OCI-LY3 (cell line): ENCODE measurements at regions not wholly inside any gene's neighbourhood (a gene's known extent, or its start where the extent isn't known, plus 50 kb on each side); places are given as distances from the start of the nearest gene placed in this dataset.

ENCODE experiments used
- H2AFZ ChIP-seq: fragments of 200-600, 300-600 bp; shearing (Covaris generic); 2 replicates; pipeline ENCODE4 v1.6.0; 2014; ENCODE audit warnings: antibody characterized with exemption, low read depth, low read length
- H3K27ac ChIP-seq: fragments of 200-600, 300-600 bp; sonication (generic); 2 replicates; pipeline ENCODE4 v1.5.1; 2014; ENCODE audit warnings: mild to moderate bottlenecking, low read length, moderate library complexity, mixed read lengths
- H3K27me3 ChIP-seq: fragments of 200-600, 300-600 bp; sonication (generic); 2 replicates; pipeline ENCODE4 v1.6.1; 2014; ENCODE audit warnings: low read depth, low read length, mixed read lengths
- H3K36me3 ChIP-seq: fragments of 200-600, 300-600 bp; sonication (generic); replicated peaks from 2 replicates; pipeline ENCODE3; 2014; ENCODE audit warnings: low read depth, low read length, mixed read lengths
- H3K4me1 ChIP-seq: fragments of 300-600, 200-600 bp; sonication (generic); 2 replicates; pipeline ENCODE4 v1.6.1; 2014; ENCODE audit warnings: low read length, mixed read lengths
- H3K4me2 ChIP-seq: fragments of 200-600, 300-600 bp; sonication (generic); 2 replicates; pipeline ENCODE4 v1.6.1; 2014; ENCODE audit warnings: low read length, mixed read lengths
- H3K4me3 ChIP-seq: fragments of 300-600, 200-600 bp; sonication (generic); 2 replicates; pipeline ENCODE4 v1.5.1; 2014; ENCODE audit warnings: antibody characterized with exemption, mild to moderate bottlenecking, low read length, moderate library complexity
- H3K79me2 ChIP-seq: fragments of 300-600, 200-600 bp; shearing (Covaris generic); 2 replicates; pipeline ENCODE4 v1.6.1; 2014; ENCODE audit warnings: mild to moderate bottlenecking, low read length, mixed read lengths
- H3K9ac ChIP-seq: fragments of 300-600, 200-600 bp; shearing (Covaris generic); 2 replicates; pipeline ENCODE4 v1.6.0; 2014; ENCODE audit warnings: mild to moderate bottlenecking, low read length, moderate library complexity
- H3K9me3 ChIP-seq: fragments of 200-600, 300-600 bp; shearing (Covaris generic); 2 replicates; pipeline ENCODE4 v1.6.1; 2014; ENCODE audit warnings: low read length, mixed read lengths; ENCODE audit not compliant: insufficient read depth
- H4K20me1 ChIP-seq: fragments of 200-600, 300-600 bp; sonication (generic); 2 replicates; pipeline ENCODE4 v1.6.1; 2016; ENCODE audit warnings: low read length, mixed read lengths; ENCODE audit not compliant: insufficient read depth
- EZH2phosphoT487 ChIP-seq: fragments of 200-600 bp; shearing (Covaris generic); IDR thresholded peaks from 2 replicates; pipeline ENCODE4 v1.6.1; 2018; ENCODE audit warnings: antibody characterized with exemption, mixed run types, low read depth
- TF ChIP-seq, protein P1 (sequence below): fragments of 200-600, 300-600 bp; sonication (generic); IDR thresholded peaks from 2 replicates; pipeline ENCODE4 v1.5.1; 2014; ENCODE audit warnings: antibody characterized with exemption, low read length, low read depth

DNA sequence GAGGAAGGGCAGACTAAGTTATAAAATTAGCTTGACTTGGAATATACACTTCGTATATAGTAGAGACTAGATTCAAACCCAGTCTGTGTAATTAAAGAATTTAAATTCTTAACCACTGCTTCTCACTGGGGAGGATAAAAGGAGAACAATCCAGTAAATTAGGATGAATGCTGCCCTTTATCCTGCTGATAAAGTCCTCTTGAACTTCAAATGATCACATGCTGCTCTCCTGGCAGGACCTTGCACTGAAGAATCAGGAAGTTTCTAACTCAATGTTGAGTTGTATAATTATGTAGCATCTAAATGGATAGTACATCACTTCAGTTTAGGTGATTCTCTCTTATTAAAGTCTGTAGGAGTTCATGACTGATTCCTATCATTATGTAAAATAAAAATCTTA is 1179.7 kb downstream of the DSC3 start:
- no peak overlapping the region for H3K27ac ChIP-seq
- H2AFZ ChIP-seq = no peak overlapping the region
- H3K4me3 ChIP-seq = no peak overlapping the region
- no peaks in the 10 kb centered on the region for H3K4me1 ChIP-seq
- H3K27me3 ChIP-seq = no peaks in the 10 kb centered on the region
- no peaks in the 10 kb centered on the region for H3K79me2 ChIP-seq
- H3K9me3 ChIP-seq = no peaks in the 10 kb centered on the region
- no peak overlapping the region for H3K9ac ChIP-seq
- H3K36me3 ChIP-seq = no peaks in the 10 kb centered on the region
- no peaks in the 10 kb centered on the region for H4K20me1 ChIP-seq
- H3K4me2 ChIP-seq = no peak overlapping the region
- TF ChIP-seq EZH2phosphoT487 = no peak
- TF ChIP-seq, protein P1, sequence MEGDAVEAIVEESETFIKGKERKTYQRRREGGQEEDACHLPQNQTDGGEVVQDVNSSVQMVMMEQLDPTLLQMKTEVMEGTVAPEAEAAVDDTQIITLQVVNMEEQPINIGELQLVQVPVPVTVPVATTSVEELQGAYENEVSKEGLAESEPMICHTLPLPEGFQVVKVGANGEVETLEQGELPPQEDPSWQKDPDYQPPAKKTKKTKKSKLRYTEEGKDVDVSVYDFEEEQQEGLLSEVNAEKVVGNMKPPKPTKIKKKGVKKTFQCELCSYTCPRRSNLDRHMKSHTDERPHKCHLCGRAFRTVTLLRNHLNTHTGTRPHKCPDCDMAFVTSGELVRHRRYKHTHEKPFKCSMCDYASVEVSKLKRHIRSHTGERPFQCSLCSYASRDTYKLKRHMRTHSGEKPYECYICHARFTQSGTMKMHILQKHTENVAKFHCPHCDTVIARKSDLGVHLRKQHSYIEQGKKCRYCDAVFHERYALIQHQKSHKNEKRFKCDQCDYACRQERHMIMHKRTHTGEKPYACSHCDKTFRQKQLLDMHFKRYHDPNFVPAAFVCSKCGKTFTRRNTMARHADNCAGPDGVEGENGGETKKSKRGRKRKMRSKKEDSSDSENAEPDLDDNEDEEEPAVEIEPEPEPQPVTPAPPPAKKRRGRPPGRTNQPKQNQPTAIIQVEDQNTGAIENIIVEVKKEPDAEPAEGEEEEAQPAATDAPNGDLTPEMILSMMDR = no peak

DNA sequence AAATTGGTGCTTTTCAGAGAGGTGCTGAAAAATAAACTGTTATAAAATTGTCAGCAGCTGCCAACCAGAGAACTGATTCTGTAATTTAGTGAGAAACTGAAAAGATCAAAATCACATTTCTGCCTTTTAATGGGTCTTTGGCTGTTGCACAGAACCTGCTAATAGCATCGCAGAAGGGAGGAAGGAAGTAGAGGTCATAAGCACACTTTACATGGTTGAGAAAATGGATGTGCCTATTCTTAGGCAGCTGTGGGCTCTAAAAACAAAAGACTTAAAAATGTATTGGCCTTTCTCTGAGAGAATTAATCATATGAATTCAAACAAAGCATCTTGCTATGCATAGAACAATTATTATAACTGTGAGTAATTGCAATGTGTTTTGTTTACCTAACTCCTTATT is 1186.9 kb downstream of the DSC3 start:
- Histone ChIP-seq H3K4me3 (no peak overlapping the region), H2AFZ (peak overlapping the region; percentile 72; the same call in 1 of the 2 replicates), H3K4me2 (no peak overlapping the region), H3K27ac (no peak overlapping the region), H3K79me2 (no peaks in the 10 kb centered on the region), H3K9ac (no peak overlapping the region), H3K36me3 (no peaks in the 10 kb centered on the region), H3K9me3 (no peaks in the 10 kb centered on the region), H3K4me1 (no peaks in the 10 kb centered on the region), H4K20me1 (no peaks in the 10 kb centered on the region), H3K27me3 (no peaks in the 10 kb centered on the region)
- TF ChIP-seq, protein P1 = no peak
- no peak for TF ChIP-seq EZH2phosphoT487

DNA sequence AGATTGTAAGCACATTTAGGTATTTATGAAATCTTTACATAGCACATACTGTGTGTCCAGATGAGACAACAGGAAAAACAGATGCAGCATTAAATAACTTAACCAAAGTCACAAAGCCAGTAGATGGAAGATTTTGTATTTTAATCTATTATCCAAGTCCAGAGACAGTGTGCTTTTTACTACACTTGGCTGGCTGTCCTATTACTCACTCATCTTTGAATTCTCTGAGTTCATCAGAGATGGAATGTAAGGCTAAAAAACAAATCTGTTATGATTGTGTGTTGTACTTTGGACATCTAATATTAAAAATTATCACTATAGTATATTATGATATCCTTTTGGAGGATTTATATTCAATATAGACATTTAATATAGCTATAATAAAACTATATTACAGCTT is 1189.4 kb downstream of the DSC3 start:
- no peaks in the 10 kb centered on the region for H3K27me3 ChIP-seq
- TF ChIP-seq, protein P1 = no peak
- TF ChIP-seq EZH2phosphoT487 = no peak
- no peak overlapping the region for H3K4me2 ChIP-seq
- no peak overlapping the region for H3K9ac ChIP-seq
- no peak overlapping the region for H2AFZ ChIP-seq
- H3K9me3 ChIP-seq = no peaks in the 10 kb centered on the region
- H3K4me1 ChIP-seq = no peaks in the 10 kb centered on the region
- H3K4me3 ChIP-seq = no peak overlapping the region
- H4K20me1 ChIP-seq = no peaks in the 10 kb centered on the region
- no peaks in the 10 kb centered on the region for H3K36me3 ChIP-seq
- no peak overlapping the region for H3K27ac ChIP-seq
- no peaks in the 10 kb centered on the region for H3K79me2 ChIP-seq

DNA sequence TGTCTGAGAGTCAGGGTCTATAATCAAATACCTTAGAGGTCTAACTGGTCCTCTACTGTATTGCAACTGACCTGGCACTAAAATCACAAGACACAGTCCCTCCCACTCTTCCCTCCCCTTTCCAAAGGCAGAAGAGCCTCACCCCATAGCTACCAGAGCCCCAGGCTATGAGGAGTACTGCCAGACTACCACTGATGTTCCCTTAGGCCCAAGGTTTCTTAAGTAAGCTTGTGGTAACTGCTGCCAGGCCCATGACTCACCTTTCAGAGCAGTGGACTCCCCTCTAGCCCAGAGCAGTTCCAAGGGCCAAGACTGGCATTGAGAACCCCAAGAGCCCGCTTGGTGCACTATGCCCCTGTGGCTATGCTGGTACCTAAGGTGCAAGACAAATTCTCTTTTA is 1193.4 kb downstream of the DSC3 start:
- H3K4me1 ChIP-seq = no peaks in the 10 kb centered on the region
- no peak overlapping the region for H3K4me2 ChIP-seq
- no peaks in the 10 kb centered on the region for H4K20me1 ChIP-seq
- no peaks in the 10 kb centered on the region for H3K27me3 ChIP-seq
- H3K79me2 ChIP-seq = no peaks in the 10 kb centered on the region
- TF ChIP-seq EZH2phosphoT487 = no peak
- TF ChIP-seq, protein P1 = no peak
- no peak overlapping the region for H3K4me3 ChIP-seq
- H3K9ac ChIP-seq = no peak overlapping the region
- no peak overlapping the region for H3K27ac ChIP-seq
- no peaks in the 10 kb centered on the region for H3K36me3 ChIP-seq
- no peaks in the 10 kb centered on the region for H3K9me3 ChIP-seq
- no peak overlapping the region for H2AFZ ChIP-seq
